ENCODE measurements at regions not wholly inside any gene's neighbourhood (a gene's known extent, or its start where the extent isn't known, plus 50 kb on each side); places are given as distances from the start of the nearest gene placed in this dataset.
"Not testable (repeated sequence)": the region's sequence is repeated elsewhere in the genome, so short reads cannot be mapped to it uniquely, and the experiment has no call there.

DNA sequence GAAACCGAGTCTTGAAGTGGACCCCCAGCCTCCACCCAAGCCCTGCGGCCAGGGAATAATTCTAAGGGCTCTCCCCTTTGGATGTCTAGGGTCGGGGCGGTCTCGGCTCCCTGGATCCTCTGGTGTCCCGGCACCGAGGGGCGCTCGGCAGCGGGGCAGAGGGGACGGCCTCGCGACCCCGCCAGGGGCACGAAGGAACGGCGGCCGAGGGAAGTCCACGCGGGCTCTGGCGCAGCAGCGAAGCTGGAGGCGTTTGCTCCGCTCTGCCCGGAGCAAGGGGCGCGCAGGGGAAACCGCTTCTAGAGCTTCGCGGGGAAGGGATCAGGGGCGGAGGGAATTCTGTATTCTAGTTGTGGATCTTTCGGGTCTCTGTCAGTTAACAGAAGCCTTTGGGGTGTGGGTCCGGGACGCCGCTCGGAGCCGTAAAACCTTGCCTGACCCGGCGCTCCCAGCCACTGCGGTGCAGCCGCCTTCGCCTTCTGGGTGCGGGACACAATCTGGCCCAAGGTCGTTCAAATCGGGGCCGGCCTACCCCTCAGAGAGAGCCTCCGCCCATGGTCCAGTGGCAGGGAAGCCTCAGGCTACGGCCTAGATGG lies 118.2 kb downstream of the KCNRG start:
- TF ChIP-seq, protein P1, sequence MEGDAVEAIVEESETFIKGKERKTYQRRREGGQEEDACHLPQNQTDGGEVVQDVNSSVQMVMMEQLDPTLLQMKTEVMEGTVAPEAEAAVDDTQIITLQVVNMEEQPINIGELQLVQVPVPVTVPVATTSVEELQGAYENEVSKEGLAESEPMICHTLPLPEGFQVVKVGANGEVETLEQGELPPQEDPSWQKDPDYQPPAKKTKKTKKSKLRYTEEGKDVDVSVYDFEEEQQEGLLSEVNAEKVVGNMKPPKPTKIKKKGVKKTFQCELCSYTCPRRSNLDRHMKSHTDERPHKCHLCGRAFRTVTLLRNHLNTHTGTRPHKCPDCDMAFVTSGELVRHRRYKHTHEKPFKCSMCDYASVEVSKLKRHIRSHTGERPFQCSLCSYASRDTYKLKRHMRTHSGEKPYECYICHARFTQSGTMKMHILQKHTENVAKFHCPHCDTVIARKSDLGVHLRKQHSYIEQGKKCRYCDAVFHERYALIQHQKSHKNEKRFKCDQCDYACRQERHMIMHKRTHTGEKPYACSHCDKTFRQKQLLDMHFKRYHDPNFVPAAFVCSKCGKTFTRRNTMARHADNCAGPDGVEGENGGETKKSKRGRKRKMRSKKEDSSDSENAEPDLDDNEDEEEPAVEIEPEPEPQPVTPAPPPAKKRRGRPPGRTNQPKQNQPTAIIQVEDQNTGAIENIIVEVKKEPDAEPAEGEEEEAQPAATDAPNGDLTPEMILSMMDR (IDR thresholded peaks at IDR 0.05; ENCODE audit: borderline replicate concordance, extremely low read depth, low read length, poor library complexity, severe bottlenecking) = no peak
- no peak for TF ChIP-seq EZH2 (IDR thresholded peaks at IDR 0.05; ENCODE audit: borderline replicate concordance, low read depth, low read length, severe bottlenecking)
- H3K27me3 ChIP-seq (ENCODE audit: insufficient read depth, low read length, poor library complexity) = no peaks in the 10 kb centered on the region
- H3K4me1 ChIP-seq (ENCODE audit: insufficient read depth, low read length) = no peaks in the 10 kb centered on the region
- ATAC-seq (ENCODE audit: insufficient read depth, low read depth) (no peak), DNase-seq (no peak)
- H4K20me1 ChIP-seq (ENCODE audit: insufficient read depth, low read length) = no peaks in the 10 kb centered on the region
- no peak overlapping the region for H3K9ac ChIP-seq (ENCODE audit: low read depth, low read length)
- no peaks in the 10 kb centered on the region for H3K36me3 ChIP-seq (ENCODE audit: insufficient read depth, low read length)
- H3K9me3 ChIP-seq (ENCODE audit: insufficient read depth, low read length, severe bottlenecking) = no peaks in the 10 kb centered on the region
- H3K4me3 ChIP-seq (ENCODE audit: low read depth in 1 of 2, low read length in 2 of 2) = no peak overlapping the region
- no peak overlapping the region for H2AFZ ChIP-seq (ENCODE audit: low read depth, low read length)
- no peaks in the 10 kb centered on the region for H3K79me2 ChIP-seq (ENCODE audit: insufficient read depth, low read length)
- no peak overlapping the region for H3K4me2 ChIP-seq (ENCODE audit: insufficient read depth, low read length)
- H3K27ac ChIP-seq (ENCODE audit: low read length) = no peak overlapping the region

DNA sequence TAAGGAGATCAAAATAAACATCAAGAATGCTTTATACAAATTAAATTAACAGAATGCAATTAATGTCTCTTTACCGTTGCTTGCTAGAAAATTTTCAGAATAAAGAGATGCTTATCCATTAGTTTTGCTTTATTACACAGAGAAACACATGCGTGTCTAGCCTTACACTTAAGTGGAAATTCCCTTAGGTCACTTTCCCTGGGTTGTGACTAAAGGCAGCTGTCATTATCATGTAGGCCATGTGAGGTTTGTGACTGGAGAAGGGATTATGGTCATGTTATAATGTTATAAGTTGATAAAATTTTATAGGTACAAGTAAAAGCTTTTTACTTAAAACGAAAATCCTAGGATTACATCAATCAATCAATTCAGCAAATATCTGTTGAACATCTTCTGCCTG lies 121.0 kb downstream of the KCNRG start:
- Histone ChIP-seq H3K27me3 (ENCODE audit: insufficient read depth, low read length, poor library complexity) (no peaks in the 10 kb centered on the region), H3K4me1 (ENCODE audit: insufficient read depth, low read length) (no peaks in the 10 kb centered on the region), H3K4me2 (ENCODE audit: insufficient read depth, low read length) (no peak overlapping the region), H3K36me3 (ENCODE audit: insufficient read depth, low read length) (no peaks in the 10 kb centered on the region), H3K9ac (ENCODE audit: low read depth, low read length) (no peak overlapping the region), H3K79me2 (ENCODE audit: insufficient read depth, low read length) (no peaks in the 10 kb centered on the region), H3K27ac (ENCODE audit: low read length) (no peak overlapping the region), H4K20me1 (ENCODE audit: insufficient read depth, low read length) (no peaks in the 10 kb centered on the region), H3K4me3 (ENCODE audit: low read depth in 1 of 2, low read length in 2 of 2) (no peak overlapping the region), H3K9me3 (ENCODE audit: insufficient read depth, low read length, severe bottlenecking) (no peaks in the 10 kb centered on the region), H2AFZ (ENCODE audit: low read depth, low read length) (no peak overlapping the region)
- no peak for ATAC-seq (ENCODE audit: insufficient read depth, low read depth)
- no peak for DNase-seq
- TF ChIP-seq, protein P1 (IDR thresholded peaks at IDR 0.05; ENCODE audit: borderline replicate concordance, extremely low read depth, low read length, poor library complexity, severe bottlenecking) = no peak
- TF ChIP-seq EZH2 (IDR thresholded peaks at IDR 0.05; ENCODE audit: borderline replicate concordance, low read depth, low read length, severe bottlenecking) = no peak

DNA sequence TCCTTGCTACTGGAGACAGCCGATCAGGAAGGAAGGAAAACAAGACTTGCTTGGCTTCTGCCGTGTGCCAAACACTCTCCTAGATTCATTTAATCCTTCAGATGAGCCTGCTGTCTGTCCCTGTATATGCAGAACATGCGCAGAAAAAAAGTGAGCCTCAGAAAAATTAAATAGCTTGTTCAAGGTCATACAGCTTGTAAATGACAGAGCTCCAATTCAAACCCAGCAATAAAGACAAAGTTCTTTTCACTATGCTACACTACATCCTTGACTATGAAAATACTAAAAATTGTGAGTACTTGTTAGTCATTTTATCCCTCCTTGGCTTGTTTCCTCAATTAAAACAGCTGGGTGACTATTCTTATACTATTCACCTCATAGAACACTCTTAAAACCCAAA lies 121.4 kb downstream of the KCNRG start:
- no peaks in the 10 kb centered on the region for H3K4me1 ChIP-seq (ENCODE audit: insufficient read depth, low read length)
- H3K27ac ChIP-seq (ENCODE audit: low read length) = no peak overlapping the region
- no peak overlapping the region for H3K9ac ChIP-seq (ENCODE audit: low read depth, low read length)
- H3K9me3 ChIP-seq (ENCODE audit: insufficient read depth, low read length, severe bottlenecking) = no peaks in the 10 kb centered on the region
- TF ChIP-seq, protein P1 (IDR thresholded peaks at IDR 0.05; ENCODE audit: borderline replicate concordance, extremely low read depth, low read length, poor library complexity, severe bottlenecking) = no peak
- no peak for TF ChIP-seq EZH2 (IDR thresholded peaks at IDR 0.05; ENCODE audit: borderline replicate concordance, low read depth, low read length, severe bottlenecking)
- no peak overlapping the region for H3K4me3 ChIP-seq (ENCODE audit: low read depth in 1 of 2, low read length in 2 of 2)
- DNase-seq (no peak), ATAC-seq (ENCODE audit: insufficient read depth, low read depth) (no peak)
- H4K20me1 ChIP-seq (ENCODE audit: insufficient read depth, low read length) = no peaks in the 10 kb centered on the region
- no peaks in the 10 kb centered on the region for H3K79me2 ChIP-seq (ENCODE audit: insufficient read depth, low read length)
- H2AFZ ChIP-seq (ENCODE audit: low read depth, low read length) = no peak overlapping the region
- H3K4me2 ChIP-seq (ENCODE audit: insufficient read depth, low read length) = no peak overlapping the region
- H3K27me3 ChIP-seq (ENCODE audit: insufficient read depth, low read length, poor library complexity) = no peaks in the 10 kb centered on the region
- H3K36me3 ChIP-seq (ENCODE audit: insufficient read depth, low read length) = no peaks in the 10 kb centered on the region

DNA sequence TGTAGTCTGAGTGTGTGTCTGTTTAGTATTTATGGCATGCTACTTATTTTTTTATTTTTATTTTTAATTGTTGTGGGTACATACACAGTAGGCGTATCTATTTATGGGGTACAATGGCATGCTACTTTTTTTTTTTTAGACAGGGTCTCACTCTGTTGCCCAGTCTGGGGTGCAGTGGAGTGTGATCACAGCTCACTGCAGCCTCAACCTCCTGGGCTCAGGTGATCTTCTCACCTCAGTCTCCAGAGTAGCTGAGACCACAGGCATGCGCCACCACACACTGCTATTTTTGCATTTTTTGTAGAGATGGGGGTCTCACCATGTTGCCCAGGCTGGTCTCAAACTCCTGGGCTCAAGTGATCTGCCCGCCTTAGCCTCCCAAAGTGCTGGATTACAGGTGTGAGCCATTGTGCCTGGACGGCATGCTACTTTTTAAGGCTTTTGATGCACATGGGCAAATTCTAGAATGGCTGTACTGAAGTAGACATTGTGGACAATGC lies 124.2 kb downstream of the KCNRG start:
- H3K27ac ChIP-seq (ENCODE audit: low read length); H3K4me1 ChIP-seq (ENCODE audit: insufficient read depth, low read length); DNase-seq; ATAC-seq (ENCODE audit: insufficient read depth, low read depth); H3K4me2 ChIP-seq (ENCODE audit: insufficient read depth, low read length); H3K79me2 ChIP-seq (ENCODE audit: insufficient read depth, low read length); H3K27me3 ChIP-seq (ENCODE audit: insufficient read depth, low read length, poor library complexity); H3K9ac ChIP-seq (ENCODE audit: low read depth, low read length); H4K20me1 ChIP-seq (ENCODE audit: insufficient read depth, low read length); H3K9me3 ChIP-seq (ENCODE audit: insufficient read depth, low read length, severe bottlenecking); H2AFZ ChIP-seq (ENCODE audit: low read depth, low read length); H3K4me3 ChIP-seq (ENCODE audit: low read depth in 1 of 2, low read length in 2 of 2); H3K36me3 ChIP-seq (ENCODE audit: insufficient read depth, low read length): not testable (repeated sequence)
